HG02870 (cell line): ENCODE measurements at regions not wholly inside any gene's neighbourhood (a gene's known extent, or its start where the extent isn't known, plus 50 kb on each side); places are given as distances from the start of the nearest gene placed in this dataset.
"Not testable (repeated sequence)": the region's sequence is repeated elsewhere in the genome, so short reads cannot be mapped to it uniquely, and the experiment has no call there.

Experiments used
- ATAC-seq: cut with Tn5 transposase; IDR thresholded peaks from one replicate; pipeline ENCODE4 v1.9.1; 2021; ENCODE audit warnings: mild to moderate bottlenecking, moderate library complexity; ENCODE audit not compliant: unreplicated experiment

DNA sequence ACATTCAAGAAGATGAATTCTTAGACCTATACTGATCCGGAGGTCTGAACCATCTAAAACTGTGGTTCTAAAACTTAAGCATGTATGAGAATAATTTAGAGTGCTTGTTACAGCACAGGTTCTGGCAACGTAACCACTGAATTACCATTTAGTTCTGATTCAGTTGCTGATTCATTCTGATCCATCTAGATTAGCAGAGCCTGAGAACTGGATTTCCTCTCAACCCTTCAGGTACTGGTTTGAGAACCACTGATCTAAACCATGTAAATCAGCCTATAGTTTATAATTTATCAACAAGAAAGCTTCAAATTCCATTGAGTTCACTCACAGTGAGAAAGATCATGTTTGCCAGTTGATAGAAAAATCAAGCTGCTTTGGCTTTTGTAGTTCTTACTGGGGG lies 1001.1 kb upstream of the EPHA6 start:
- no peak for ATAC-seq

- no peak for ATAC-seq
Observed at GRCh38 chr3:95815828-95816227, 998.6 kb upstream of the EPHA6 start.

- no peak for ATAC-seq
Observed at GRCh38 chr3:95826419-95826818, 988.0 kb upstream of the EPHA6 start.

GRCh38 chr3:95832146-95832545 lies 982.2 kb upstream of the EPHA6 start:
- ATAC-seq, result no peak

- ATAC-seq, result not testable (repeated sequence)
Observed at GRCh38 chr3:95860628-95861027, 953.8 kb upstream of the EPHA6 start.

GRCh38 chr3:95883801-95884200 lies 930.6 kb upstream of the EPHA6 start:
- no peak for ATAC-seq

DNA sequence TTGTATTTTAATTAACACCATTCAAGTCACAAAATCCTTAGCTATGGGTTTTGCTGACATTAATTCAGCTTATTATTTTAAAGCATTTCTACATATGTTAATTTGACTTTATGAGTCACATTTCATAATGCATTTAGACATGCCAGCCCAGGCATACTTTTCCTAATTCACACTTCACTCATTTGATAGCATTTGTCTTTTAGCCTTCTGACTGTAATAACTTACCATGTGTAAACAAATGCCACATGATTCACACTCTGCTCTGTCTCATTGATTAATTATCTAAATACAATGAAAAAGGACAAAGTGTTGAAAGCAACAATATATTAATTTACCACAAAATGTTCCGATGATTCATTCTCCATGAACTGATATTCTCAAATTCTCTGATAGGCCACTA lies 927.8 kb upstream of the EPHA6 start:
- ATAC-seq, result no peak

DNA sequence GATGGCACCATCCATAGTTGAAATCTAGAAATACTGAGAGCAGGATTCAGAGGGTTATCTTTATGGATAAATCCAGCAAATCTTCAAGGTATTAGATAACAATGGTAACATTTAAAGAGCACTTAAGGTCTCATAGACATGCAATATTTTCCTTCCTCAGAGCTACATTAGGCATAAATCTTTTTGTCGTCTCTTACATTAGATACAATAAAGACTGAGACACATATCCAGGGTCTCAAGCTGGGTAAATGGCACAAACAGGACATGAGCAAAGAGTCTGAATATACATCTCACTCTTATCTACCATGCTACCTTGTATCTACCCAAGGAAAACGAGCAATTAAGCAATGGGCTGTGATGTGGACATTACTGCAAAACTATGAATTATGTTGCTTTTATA lies 927.3 kb upstream of the EPHA6 start:
- ATAC-seq, result no peak

DNA sequence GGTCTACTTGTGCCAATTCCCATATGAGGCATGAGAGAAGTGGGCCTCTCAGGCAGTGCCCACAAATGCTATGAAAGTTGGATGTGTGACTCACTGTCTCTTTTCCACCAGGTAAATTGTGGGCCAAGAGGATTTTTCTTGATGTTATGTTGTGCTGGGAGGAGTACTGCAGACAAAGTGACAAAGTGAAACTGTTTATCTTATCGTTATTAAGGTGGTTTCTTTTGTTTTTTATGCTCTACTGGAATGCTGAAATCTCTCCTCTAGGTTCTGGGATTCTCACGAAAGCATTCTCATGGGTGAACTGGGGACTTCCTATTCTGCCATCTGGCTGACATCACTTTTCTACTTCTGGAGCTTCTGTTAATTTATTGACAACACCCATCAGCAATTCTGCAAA lies 919.6 kb upstream of the EPHA6 start:
- ATAC-seq, result no peak

- ATAC-seq, result no peak
Observed at GRCh38 chr3:95899494-95899893, 914.9 kb upstream of the EPHA6 start.

DNA sequence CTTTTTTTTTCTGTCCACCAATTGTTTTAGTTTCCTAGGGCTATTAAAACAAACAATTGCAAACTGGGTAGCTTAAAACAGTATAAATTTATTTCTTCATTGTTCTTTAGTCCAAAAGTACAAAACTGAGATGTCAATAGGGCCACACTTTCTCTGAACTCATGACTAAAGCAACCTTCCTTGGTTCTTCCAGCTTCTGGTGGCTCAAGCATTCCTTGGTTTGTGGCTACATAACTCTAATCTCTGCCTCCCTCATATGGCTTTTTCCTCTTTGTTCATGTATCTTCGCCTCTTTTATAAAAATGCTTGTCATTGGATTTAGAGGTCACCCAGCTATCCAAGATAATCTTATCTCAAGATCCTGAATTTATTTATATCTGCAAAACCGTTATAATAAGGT lies 914.5 kb upstream of the EPHA6 start:
- no peak for ATAC-seq

DNA sequence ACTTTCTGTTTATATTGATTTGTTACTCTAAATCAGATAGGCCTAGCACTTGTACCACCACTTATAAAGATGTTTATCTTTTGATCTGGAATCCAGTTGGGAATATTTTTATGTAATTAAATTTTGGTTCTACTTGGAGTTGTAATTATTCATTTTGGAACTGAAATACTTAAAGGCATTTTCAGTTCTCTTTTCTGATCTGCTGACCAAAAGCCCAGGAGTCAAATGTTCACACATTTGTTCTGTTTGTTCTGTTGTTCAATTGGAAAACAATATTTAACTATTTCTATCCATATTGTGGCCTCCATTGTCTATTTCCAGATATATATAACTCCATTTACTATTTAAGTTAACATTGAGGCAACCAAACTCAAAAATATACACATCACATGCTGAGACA lies 912.4 kb upstream of the EPHA6 start:
- ATAC-seq, result no peak

GRCh38 chr3:95905182-95905581 lies 909.2 kb upstream of the EPHA6 start:
- no peak for ATAC-seq

DNA sequence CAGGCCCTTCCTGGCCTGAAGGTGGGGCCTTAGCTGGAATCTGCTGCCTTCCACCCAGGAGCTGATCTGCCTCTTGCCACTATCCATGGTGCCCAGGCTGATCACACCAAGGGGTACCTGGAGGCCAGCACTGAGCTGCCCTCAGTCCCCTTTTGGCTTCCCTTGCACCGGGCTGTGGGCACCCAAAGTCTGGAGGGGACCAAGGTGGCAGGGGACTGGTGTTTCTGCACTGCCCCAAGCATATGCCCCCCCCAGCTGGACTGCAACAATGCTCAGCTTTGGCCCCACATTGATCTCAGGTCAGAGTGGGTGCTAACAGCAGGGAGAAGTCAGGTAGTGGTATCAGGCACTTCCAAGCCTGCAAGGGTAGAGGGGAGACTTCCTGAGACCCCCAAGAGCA lies 902.6 kb upstream of the EPHA6 start:
- no peak for ATAC-seq

DNA sequence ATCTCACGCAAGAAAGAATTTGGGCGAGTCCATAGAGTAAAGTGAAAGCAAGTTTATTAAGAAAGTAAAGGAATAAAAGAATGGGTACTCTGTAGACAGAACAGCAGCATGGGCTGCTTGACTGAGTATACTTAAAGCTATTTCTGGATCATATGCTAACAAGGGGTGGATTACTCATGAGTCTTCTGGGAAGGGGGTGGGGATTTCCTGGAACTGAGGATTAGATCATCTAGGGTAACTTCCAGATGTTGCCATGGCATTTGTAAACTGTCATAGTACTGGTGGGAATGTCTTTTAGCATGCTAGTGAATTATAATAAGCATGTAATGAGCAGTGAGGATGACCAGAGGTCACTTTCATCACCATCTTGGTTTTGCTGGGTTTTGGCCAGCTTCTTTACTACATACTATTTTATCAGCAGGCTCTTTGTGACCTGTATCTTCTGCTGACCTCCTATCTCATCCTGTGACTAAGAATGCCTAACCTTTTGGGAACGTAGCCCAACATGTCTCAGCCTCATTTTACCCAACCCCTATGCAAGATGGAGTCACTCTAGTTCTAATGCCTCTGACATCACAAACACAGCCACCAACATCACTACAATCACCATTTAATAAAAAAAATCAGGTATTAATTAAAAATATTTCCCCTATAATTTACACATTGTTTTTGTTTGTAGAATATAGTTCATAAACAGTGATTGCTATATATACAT lies 890.7 kb upstream of the EPHA6 start:
- ATAC-seq, result no peak

DNA sequence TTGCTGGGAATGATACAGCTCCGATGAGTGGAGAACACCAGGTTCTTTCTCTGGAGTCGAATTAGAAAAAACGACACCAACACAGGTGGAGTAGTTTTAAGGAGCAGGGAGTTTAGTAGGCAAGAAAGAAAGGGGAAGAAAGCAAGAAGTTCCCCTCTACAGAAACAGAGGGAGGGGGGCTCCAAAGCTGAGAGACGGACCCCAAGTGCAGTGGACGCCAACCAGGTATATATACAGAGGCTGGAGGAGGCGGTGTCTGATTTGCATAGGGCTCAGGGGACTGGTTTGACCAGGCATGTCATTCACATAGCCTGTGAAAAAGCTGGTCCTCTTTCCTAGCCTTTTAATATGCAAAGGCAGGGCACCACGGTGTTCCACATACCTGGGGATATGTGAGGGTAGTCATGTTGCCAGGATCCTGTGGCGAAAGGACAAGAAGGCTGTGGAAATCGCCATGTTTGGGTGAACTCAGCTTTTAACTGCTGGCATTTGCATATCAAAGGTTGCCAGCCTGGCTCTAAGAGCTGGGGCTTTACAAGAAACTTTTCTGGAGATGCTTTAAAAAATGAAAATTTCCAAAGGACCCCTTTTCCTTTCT lies 887.4 kb upstream of the EPHA6 start:
- ATAC-seq, result no peak

- no peak for ATAC-seq
Observed at GRCh38 chr3:95934181-95934580, 880.2 kb upstream of the EPHA6 start.

GRCh38 chr3:95939235-95939809 lies 875.1 kb upstream of the EPHA6 start:
- no peak for ATAC-seq

DNA sequence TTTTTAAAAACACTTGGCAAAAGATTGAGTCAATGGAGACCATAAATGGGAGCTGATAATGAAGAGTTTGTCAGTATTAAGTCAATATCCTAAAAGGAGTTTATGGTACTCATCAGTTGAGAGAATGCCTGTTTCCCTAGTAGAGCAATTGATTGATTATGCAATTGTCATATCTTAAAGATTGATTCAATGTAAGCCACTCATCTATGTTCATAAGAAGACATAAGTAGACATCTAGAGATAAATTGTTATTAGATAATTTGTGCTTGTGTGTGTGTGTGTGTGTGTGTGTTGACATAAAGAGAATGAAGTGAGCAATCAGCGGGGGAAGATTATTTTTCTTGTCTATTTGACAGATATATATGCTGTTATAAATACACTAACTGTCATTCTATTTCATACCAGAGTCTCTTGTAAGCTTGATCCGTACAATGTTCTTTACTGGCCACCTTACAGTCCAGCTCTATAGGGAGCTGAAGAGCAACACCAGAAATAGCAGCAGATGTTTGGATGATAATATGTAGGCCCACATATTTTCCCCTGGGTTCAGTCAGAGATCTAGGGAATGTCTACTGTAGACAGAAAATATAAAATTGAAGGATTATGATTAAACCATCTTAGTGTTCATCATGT lies 848.6 kb upstream of the EPHA6 start:
- ATAC-seq, result no peak

DNA sequence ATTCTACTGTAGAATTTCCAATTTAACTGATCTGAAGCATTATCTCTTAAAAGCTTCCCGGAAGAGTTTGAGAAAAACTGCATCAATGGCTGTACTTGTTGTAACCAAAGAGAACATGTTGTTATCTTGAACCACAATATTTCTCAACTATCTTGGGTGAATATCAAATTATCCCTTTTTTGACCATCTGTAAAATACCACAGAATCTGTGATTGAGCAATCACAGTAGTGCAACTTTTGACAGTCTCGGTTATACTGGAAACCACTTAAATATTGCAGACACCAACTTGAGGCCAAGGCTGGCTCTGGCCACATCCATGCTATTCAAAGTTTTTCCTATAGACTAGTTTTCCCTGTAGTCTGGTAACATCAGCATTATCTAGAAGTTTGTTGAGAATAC lies 842.8 kb upstream of the EPHA6 start:
- no peak for ATAC-seq

DNA sequence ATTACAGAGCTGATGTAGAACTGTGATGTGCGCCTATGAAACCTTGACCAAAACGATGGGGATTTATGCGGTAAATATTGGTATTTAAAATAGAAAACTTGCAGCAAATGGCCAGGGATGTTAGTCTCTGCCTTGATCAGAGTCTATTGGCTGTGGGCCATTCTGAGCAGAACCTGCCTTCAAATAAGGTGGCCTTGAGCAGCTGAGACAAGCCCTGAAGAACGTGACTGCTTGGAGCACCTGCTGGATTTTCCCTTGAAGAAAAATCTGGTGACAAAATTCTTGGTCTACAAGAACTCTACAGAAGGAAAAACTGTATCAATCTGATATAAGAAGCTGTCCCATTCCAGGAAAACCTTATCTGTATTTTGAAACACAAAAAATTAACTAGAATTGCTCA lies 820.1 kb upstream of the EPHA6 start:
- ATAC-seq, result no peak

DNA sequence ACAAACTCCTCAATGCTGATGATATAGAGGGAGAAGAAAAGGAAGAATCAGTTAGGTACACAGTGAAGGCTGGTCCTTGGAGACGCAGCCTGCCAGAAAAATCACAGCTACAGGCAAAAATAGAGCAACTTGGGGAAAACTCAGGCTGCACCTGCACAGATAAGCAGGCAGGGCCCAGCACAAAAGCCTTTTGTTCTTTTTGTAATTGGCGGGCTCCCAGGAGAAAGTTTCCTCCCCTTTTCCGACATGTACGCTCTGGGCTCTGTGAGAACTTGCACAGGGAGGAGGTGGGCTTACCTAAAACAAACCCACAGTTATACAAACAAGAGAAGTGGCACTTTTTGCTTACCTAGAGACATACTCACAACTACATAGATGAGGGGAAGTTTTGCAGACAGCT lies 813.4 kb upstream of the EPHA6 start:
- no peak for ATAC-seq
